DND-41 (cell line): ENCODE measurements at regions not wholly inside any gene's neighbourhood (a gene's known extent, or its start where the extent isn't known, plus 50 kb on each side); places are given as distances from the start of the nearest gene placed in this dataset.
"Not testable (repeated sequence)": the region's sequence is repeated elsewhere in the genome, so short reads cannot be mapped to it uniquely, and the experiment has no call there.

ENCODE experiments used
- CTCF ChIP-seq: IDR thresholded peaks from 2 replicates; pipeline ENCODE4 v1.5.1; 2012; ENCODE audit warnings: borderline replicate concordance, low read length, moderate library complexity, mild to moderate bottlenecking; ENCODE audit not compliant: poor library complexity, severe bottlenecking; ENCODE audit errors: extremely low read depth
- EZH2 ChIP-seq: IDR thresholded peaks from 3 replicates; pipeline ENCODE4 v1.6.1; 2012; ENCODE audit warnings: borderline replicate concordance, low read depth, mild to moderate bottlenecking, moderate library complexity, low read length, inconsistent platforms; ENCODE audit not compliant: severe bottlenecking

GRCh38 chr16:59518721-59519120 is 784.6 kb upstream of the GOT2 start:
- not testable (repeated sequence) for TF ChIP-seq EZH2, CTCF
